HEK293 (cell line): ENCODE measurements at regions not wholly inside any gene's neighbourhood (a gene's known extent, or its start where the extent isn't known, plus 50 kb on each side); places are given as distances from the start of the nearest gene placed in this dataset.
"Not testable (repeated sequence)": the region's sequence is repeated elsewhere in the genome, so short reads cannot be mapped to it uniquely, and the experiment has no call there.

Source experiments
- CTCF ChIA-PET: fragments of 350-600 bp; formaldehyde crosslinking; extraction: SDS; loops from one replicate; lab custom pipeline; 2021; ENCODE audit warnings: antibody characterized with exemption; lab: Yijun Ruan, JAX
- POLR2A ChIA-PET: fragments of 300-600 bp; formaldehyde crosslinking; extraction: SDS; loops from one replicate; lab custom pipeline; 2020; ENCODE audit warnings: antibody characterized with exemption, inconsistent platforms; lab: Yijun Ruan, JAX
- H3K27ac ChIP-seq: fragments of 200-500 bp; sonication (Bioruptor generic); 2 replicates; pipeline ENCODE4 v1.5.1; 2014; ENCODE audit warnings: low read depth, low read length, control low read depth, inconsistent platforms; ENCODE audit errors: extremely low read depth
- H3K36me3 ChIP-seq, 2 experiments: fragments of 200-500 bp in 1 of 2; sonication (Bioruptor generic) in 1 of 2; 1 replicate in 1 of 2; 2 replicates in 1 of 2; pipeline ENCODE4 v1.5.1; 2014 to 2017; ENCODE audit warnings: inconsistent platforms in 2 of 2, low read length in 2 of 2; ENCODE audit not compliant: control insufficient read depth in 2 of 2, insufficient read depth in 1 of 2
- H3K4me1 ChIP-seq: fragments of 200-500 bp; sonication (Bioruptor generic); 2 replicates; pipeline ENCODE4 v1.5.1; 2014; ENCODE audit warnings: mild to moderate bottlenecking, low read length, inconsistent platforms; ENCODE audit not compliant: control insufficient read depth, insufficient read depth
- H3K4me3 ChIP-seq: 2 replicates; pipeline ENCODE4 v1.5.1; 2011; ENCODE audit warnings: low read depth, mild to moderate bottlenecking, control low read depth, low read length, moderate library complexity
- H3K9me3 ChIP-seq: fragments of 200-500 bp; sonication (Bioruptor generic); 2 replicates; pipeline ENCODE4 v1.5.1; 2014; ENCODE audit warnings: low read depth, low read length, inconsistent platforms; ENCODE audit not compliant: control insufficient read depth, insufficient read depth
- BCL11A ChIP-seq: fragments of 450-650 bp; formaldehyde crosslinking; IDR thresholded peaks from 2 replicates; pipeline ENCODE4 v1.5.1; 2016; ENCODE audit warnings: low read depth, missing biosample characterization, missing genetic modification characterization
- CTCF ChIP-seq: fragments of 450-650 bp; formaldehyde crosslinking; IDR thresholded peaks from 2 replicates; pipeline ENCODE4 v1.5.1; 2016; ENCODE audit warnings: missing biosample characterization, missing genetic modification characterization
- IKZF3 ChIP-seq: fragments of 450-650 bp; IDR thresholded peaks from 2 replicates; pipeline ENCODE4 v1.5.0; 2018; ENCODE audit warnings: missing biosample characterization, mild to moderate bottlenecking, missing genetic modification characterization, moderate library complexity
- KLF16 ChIP-seq: fragments of 450-650 bp; formaldehyde crosslinking; IDR thresholded peaks from 2 replicates; pipeline ENCODE4 v1.5.1; 2017; ENCODE audit warnings: missing biosample characterization, missing genetic modification characterization
- PATZ1 ChIP-seq: fragments of 450-650 bp; formaldehyde crosslinking; IDR thresholded peaks from 2 replicates; pipeline ENCODE4 v1.5.1; 2016; ENCODE audit warnings: missing biosample characterization, missing genetic modification characterization
- PRDM1 ChIP-seq: fragments of 450-650 bp; formaldehyde crosslinking; IDR thresholded peaks from 2 replicates; pipeline ENCODE4; 2016; ENCODE audit warnings: missing biosample characterization, missing genetic modification characterization
- REST ChIP-seq: fragments of 450-650 bp; formaldehyde crosslinking; IDR thresholded peaks from 2 replicates; pipeline ENCODE4 v1.5.1; 2016; ENCODE audit warnings: missing biosample characterization, missing genetic modification characterization
- SP7 ChIP-seq: fragments of 450-650 bp; formaldehyde crosslinking; IDR thresholded peaks from 2 replicates; pipeline ENCODE4 v1.5.1; 2016; ENCODE audit warnings: missing biosample characterization, missing genetic modification characterization
- TRIM28 ChIP-seq: IDR thresholded peaks from 2 replicates; pipeline ENCODE4 v1.6.1; 2011; ENCODE audit warnings: low read length, control low read depth, borderline replicate concordance
- ZBTB44 ChIP-seq: fragments of 450-650 bp; IDR thresholded peaks from 2 replicates; pipeline ENCODE4 v1.5.1; 2018; ENCODE audit warnings: missing biosample characterization, mild to moderate bottlenecking, missing genetic modification characterization
- ZBTB6 ChIP-seq: fragments of 450-650 bp; formaldehyde crosslinking; IDR thresholded peaks from 2 replicates; pipeline ENCODE4 v1.5.1; 2017; ENCODE audit warnings: missing biosample characterization, missing genetic modification characterization
- ZNF138 ChIP-seq: fragments of 450-650 bp; formaldehyde crosslinking; IDR thresholded peaks from 2 replicates; pipeline ENCODE4 v1.5.1; 2016; ENCODE audit warnings: missing biosample characterization, missing genetic modification characterization, borderline replicate concordance
- ZNF146 ChIP-seq: fragments of 450-650 bp; formaldehyde crosslinking; IDR thresholded peaks from 2 replicates; pipeline ENCODE4 v1.5.1; 2016; ENCODE audit warnings: missing biosample characterization, missing genetic modification characterization
- ZNF169 ChIP-seq: fragments of 450-650 bp; formaldehyde crosslinking; IDR thresholded peaks from 2 replicates; pipeline ENCODE4 v1.5.1; 2016; ENCODE audit warnings: missing biosample characterization, missing genetic modification characterization
- ZNF202 ChIP-seq: fragments of 450-650 bp; formaldehyde crosslinking; IDR thresholded peaks from 2 replicates; pipeline ENCODE4 v1.5.1; 2016; ENCODE audit warnings: missing biosample characterization, missing genetic modification characterization, borderline replicate concordance
- ZNF239 ChIP-seq: fragments of 450-650 bp; formaldehyde crosslinking; IDR thresholded peaks from 2 replicates; pipeline ENCODE4 v1.5.1; 2016; ENCODE audit warnings: missing biosample characterization, missing genetic modification characterization
- ZNF37A ChIP-seq: fragments of 450-650 bp; IDR thresholded peaks from 2 replicates; pipeline ENCODE4 v1.5.1; 2018; ENCODE audit warnings: missing biosample characterization, missing genetic modification characterization
- ZNF501 ChIP-seq: fragments of 450-650 bp; formaldehyde crosslinking; IDR thresholded peaks from 2 replicates; pipeline ENCODE4 v1.5.1; 2016; ENCODE audit warnings: missing biosample characterization, missing genetic modification characterization
- ZNF596 ChIP-seq: fragments of 450-650 bp; IDR thresholded peaks from 2 replicates; pipeline ENCODE4 v1.5.0; 2018; ENCODE audit warnings: missing biosample characterization, mild to moderate bottlenecking, missing genetic modification characterization, moderate library complexity
- ZNF626 ChIP-seq: fragments of 450-650 bp; sonication (Bioruptor Pico); formaldehyde crosslinking; IDR thresholded peaks from 2 replicates; pipeline ENCODE4 v1.5.1; 2018; ENCODE audit warnings: missing biosample characterization, missing genetic modification characterization, inconsistent platforms
- ZNF777 ChIP-seq: fragments of 450-650 bp; formaldehyde crosslinking; IDR thresholded peaks from 2 replicates; pipeline ENCODE4 v1.5.1; 2017; ENCODE audit warnings: missing biosample characterization, missing genetic modification characterization, borderline replicate concordance
- ZNF792 ChIP-seq: fragments of 450-650 bp; formaldehyde crosslinking; IDR thresholded peaks from 2 replicates; pipeline ENCODE4 v1.5.1; 2016; ENCODE audit warnings: missing biosample characterization, missing genetic modification characterization
- ZNF830 ChIP-seq: fragments of 450-650 bp; IDR thresholded peaks from 2 replicates; pipeline ENCODE4 v1.5.0; 2018; ENCODE audit warnings: missing biosample characterization, missing genetic modification characterization, low read depth, mild to moderate bottlenecking, moderate library complexity

- Histone ChIP-seq H3K9me3 (no peaks in the 10 kb centered on the region), H3K4me3 (no peak overlapping the region), H3K4me1 (no peaks in the 10 kb centered on the region), H3K27ac (no peak overlapping the region), H3K36me3 (no peaks in the 10 kb centered on the region)
- ChIA-PET POLR2A (no interaction called here), CTCF (no interaction called here)
- TF ChIP-seq ZNF626 (no peak), PRDM1 (tag by site-specific recombination) (no peak), ZNF239 (tag by site-specific recombination) (no peak), SP7 (tag by site-specific recombination) (no peak), ZNF830 (no peak), ZNF501 (tag by site-specific recombination) (no peak), ZBTB44 (tag by site-specific recombination) (no peak), ZNF596 (tag by site-specific recombination) (no peak), BCL11A (tag by site-specific recombination) (no peak)
These were observed 148.0 kb upstream of the F9 start for GRCh38 chrX:139382529-139382928.

GRCh38 chrX:139376547-139376946, 154.0 kb upstream of the F9 start:
- H3K4me1 ChIP-seq, H3K9me3 ChIP-seq, H3K36me3 ChIP-seq, CTCF ChIA-PET, POLR2A ChIA-PET, H3K4me3 ChIP-seq, H3K27ac ChIP-seq: not testable (repeated sequence)
- peak; percentile 90 for TF ChIP-seq ZNF146 (tag by site-specific recombination)

- Histone ChIP-seq H3K9me3 (no peaks in the 10 kb centered on the region), H3K36me3 (no peaks in the 10 kb centered on the region), H3K4me1 (no peaks in the 10 kb centered on the region), H3K4me3 (no peak overlapping the region), H3K27ac (no peak overlapping the region)
- ChIA-PET CTCF (interaction anchor here (0.6 to 0.7 kb wide), 2 partner anchors 12 to 77 kb away, joined by 3 read pairs; no protein-coding TSS in a partner anchor), POLR2A (no interaction called here)
- TF ChIP-seq ZNF792 (tag by site-specific recombination) (no peak), TRIM28 (no peak), ZNF777 (tag by site-specific recombination) (no peak), PATZ1 (tag by site-specific recombination) (no peak), KLF16 (tag by site-specific recombination) (no peak), ZNF138 (tag by site-specific recombination) (no peak), ZNF169 (tag by site-specific recombination) (no peak), IKZF3 (tag by site-specific recombination) (no peak), CTCF (no peak), REST (no peak), ZBTB6 (tag by site-specific recombination) (no peak), ZNF202 (tag by site-specific recombination) (no peak), ZNF830 (no peak), ZNF37A (tag by site-specific recombination) (no peak)
These were observed 170.2 kb upstream of the F9 start for GRCh38 chrX:139360356-139360755.
